ENCODE measurements at regions not wholly inside any gene's neighbourhood (a gene's known extent, or its start where the extent isn't known, plus 50 kb on each side); places are given as distances from the start of the nearest gene placed in this dataset.
"Not testable (repeated sequence)": the region's sequence is repeated elsewhere in the genome, so short reads cannot be mapped to it uniquely, and the experiment has no call there.

GRCh38 chr2:10183146-10183675 lies 60.7 kb downstream of the RRM2 start:
- no peak for DNase-seq

- DNase-seq = no peak
These were observed 61.9 kb downstream of the RRM2 start for GRCh38 chr2:10184421-10184820.

GRCh38 chr2:10185046-10185445 lies 62.5 kb downstream of the RRM2 start:
- DNase-seq = peak; percentile 26

GRCh38 chr2:10185755-10186154 lies 63.2 kb downstream of the RRM2 start:
- DNase-seq = no peak

GRCh38 chr2:10186868-10187535 lies 64.5 kb downstream of the RRM2 start:
- DNase-seq = no peak

GRCh38 chr2:10187661-10188060 lies 65.1 kb downstream of the RRM2 start:
- no peak for DNase-seq

GRCh38 chr2:10188211-10188610 lies 65.7 kb downstream of the RRM2 start:
- DNase-seq = no peak

GRCh38 chr2:10188729-10189305 lies 66.3 kb downstream of the RRM2 start:
- no peak for DNase-seq

- DNase-seq = no peak
These were observed 67.7 kb downstream of the RRM2 start for GRCh38 chr2:10190255-10190654.

- DNase-seq = no peak
These were observed 68.4 kb downstream of the RRM2 start for GRCh38 chr2:10190737-10191532.

- no peak for DNase-seq
These were observed 69.0 kb downstream of the RRM2 start for GRCh38 chr2:10191554-10191953.

- no peak for DNase-seq
These were observed 70.0 kb downstream of the RRM2 start for GRCh38 chr2:10192392-10193015.

GRCh38 chr2:10193276-10193795 lies 70.8 kb downstream of the RRM2 start:
- no peak for DNase-seq

GRCh38 chr2:10193851-10194820 lies 71.6 kb downstream of the RRM2 start:
- no peak for DNase-seq

GRCh38 chr2:10195278-10196109 lies 73.0 kb downstream of the RRM2 start:
- DNase-seq = no peak

GRCh38 chr2:10196110-10196892 lies 73.8 kb downstream of the RRM2 start:
- no peak for DNase-seq

GRCh38 chr2:10196948-10197696 lies 74.6 kb downstream of the RRM2 start:
- no peak for DNase-seq

- DNase-seq = no peak
These were observed 75.1 kb downstream of the RRM2 start for GRCh38 chr2:10197697-10198076.

- DNase-seq = not testable (repeated sequence)
These were observed 75.9 kb downstream of the RRM2 start for GRCh38 chr2:10198482-10198881.
